GM23338 (cell line): ENCODE measurements at regions not wholly inside any gene's neighbourhood (a gene's known extent, or its start where the extent isn't known, plus 50 kb on each side); places are given as distances from the start of the nearest gene placed in this dataset.

Experiments
- CREB1 ChIP-seq: fragments of 250-450 bp; sonication (Bioruptor Pico); IDR thresholded peaks from 2 replicates; pipeline ENCODE4 v1.5.0; 2020; ENCODE audit warnings: low read depth, mild to moderate bottlenecking, moderate library complexity
- CTCF ChIP-seq, 2 experiments: fragments of 200-600 bp in 1 of 2; sonication (generic) in 1 of 2; conservative IDR thresholded peaks; 2 replicates each; pipeline versions ENCODE4 v1.5.1 to v1.6.1; 2016 to 2017; ENCODE audit warnings: antibody characterized with exemption in 2 of 2, low read depth in 2 of 2, mild to moderate bottlenecking in 2 of 2, moderate library complexity in 1 of 2
- EZH2 ChIP-seq: fragments of 200-600 bp; sonication (generic); IDR thresholded peaks from one replicate; pipeline ENCODE4 v1.8.0; 2017; ENCODE audit warnings: antibody characterized with exemption, mild to moderate bottlenecking, low read depth; ENCODE audit not compliant: unreplicated experiment
- EZH2phosphoT487 ChIP-seq: fragments of 200-600 bp; sonication (generic); IDR thresholded peaks from one replicate; pipeline ENCODE4 v1.8.1; 2018; ENCODE audit warnings: antibody characterized with exemption; ENCODE audit not compliant: unreplicated experiment
- JUNB ChIP-seq: IDR thresholded peaks from one replicate; pipeline ENCODE4 v1.6.1; 2016; ENCODE audit warnings: antibody characterized with exemption; ENCODE audit not compliant: unreplicated experiment
- POLR2AphosphoS5 ChIP-seq: IDR thresholded peaks from 2 replicates; pipeline ENCODE4 v1.6.1; 2016; ENCODE audit warnings: antibody characterized with exemption, low read depth
- STAT1 ChIP-seq: IDR thresholded peaks from one replicate; pipeline ENCODE4 v1.6.1; 2016; ENCODE audit warnings: antibody characterized with exemption; ENCODE audit not compliant: unreplicated experiment
- ZNF331 ChIP-seq: fragments of 250-450 bp; sonication (Bioruptor Pico); IDR thresholded peaks from 2 replicates; pipeline ENCODE4 v1.5.0; 2020; ENCODE audit warnings: low read depth, mild to moderate bottlenecking, moderate library complexity
- TF ChIP-seq, protein P1 (sequence below): IDR thresholded peaks from one replicate; pipeline ENCODE4 v1.6.1; 2018; ENCODE audit warnings: antibody characterized with exemption; ENCODE audit not compliant: unreplicated experiment
- TF ChIP-seq, protein P2 (sequence below): IDR thresholded peaks from 2 replicates; pipeline ENCODE4 v1.6.1; 2016; ENCODE audit warnings: antibody characterized with exemption

- TF ChIP-seq JUNB (no peak), CTCF (conservative IDR thresholded peaks at IDR 0.05; ENCODE audit: low read depth in 2 of 2) (no peak), POLR2AphosphoS5 (no peak), EZH2phosphoT487 (no peak), EZH2 (no peak), ZNF331 (CRISPR knock-in tag) (no peak), CREB1 (CRISPR knock-in tag) (no peak), STAT1 (no peak)
- TF ChIP-seq, protein P1, sequence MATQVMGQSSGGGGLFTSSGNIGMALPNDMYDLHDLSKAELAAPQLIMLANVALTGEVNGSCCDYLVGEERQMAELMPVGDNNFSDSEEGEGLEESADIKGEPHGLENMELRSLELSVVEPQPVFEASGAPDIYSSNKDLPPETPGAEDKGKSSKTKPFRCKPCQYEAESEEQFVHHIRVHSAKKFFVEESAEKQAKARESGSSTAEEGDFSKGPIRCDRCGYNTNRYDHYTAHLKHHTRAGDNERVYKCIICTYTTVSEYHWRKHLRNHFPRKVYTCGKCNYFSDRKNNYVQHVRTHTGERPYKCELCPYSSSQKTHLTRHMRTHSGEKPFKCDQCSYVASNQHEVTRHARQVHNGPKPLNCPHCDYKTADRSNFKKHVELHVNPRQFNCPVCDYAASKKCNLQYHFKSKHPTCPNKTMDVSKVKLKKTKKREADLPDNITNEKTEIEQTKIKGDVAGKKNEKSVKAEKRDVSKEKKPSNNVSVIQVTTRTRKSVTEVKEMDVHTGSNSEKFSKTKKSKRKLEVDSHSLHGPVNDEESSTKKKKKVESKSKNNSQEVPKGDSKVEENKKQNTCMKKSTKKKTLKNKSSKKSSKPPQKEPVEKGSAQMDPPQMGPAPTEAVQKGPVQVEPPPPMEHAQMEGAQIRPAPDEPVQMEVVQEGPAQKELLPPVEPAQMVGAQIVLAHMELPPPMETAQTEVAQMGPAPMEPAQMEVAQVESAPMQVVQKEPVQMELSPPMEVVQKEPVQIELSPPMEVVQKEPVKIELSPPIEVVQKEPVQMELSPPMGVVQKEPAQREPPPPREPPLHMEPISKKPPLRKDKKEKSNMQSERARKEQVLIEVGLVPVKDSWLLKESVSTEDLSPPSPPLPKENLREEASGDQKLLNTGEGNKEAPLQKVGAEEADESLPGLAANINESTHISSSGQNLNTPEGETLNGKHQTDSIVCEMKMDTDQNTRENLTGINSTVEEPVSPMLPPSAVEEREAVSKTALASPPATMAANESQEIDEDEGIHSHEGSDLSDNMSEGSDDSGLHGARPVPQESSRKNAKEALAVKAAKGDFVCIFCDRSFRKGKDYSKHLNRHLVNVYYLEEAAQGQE, result no peak
- TF ChIP-seq, protein P2, sequence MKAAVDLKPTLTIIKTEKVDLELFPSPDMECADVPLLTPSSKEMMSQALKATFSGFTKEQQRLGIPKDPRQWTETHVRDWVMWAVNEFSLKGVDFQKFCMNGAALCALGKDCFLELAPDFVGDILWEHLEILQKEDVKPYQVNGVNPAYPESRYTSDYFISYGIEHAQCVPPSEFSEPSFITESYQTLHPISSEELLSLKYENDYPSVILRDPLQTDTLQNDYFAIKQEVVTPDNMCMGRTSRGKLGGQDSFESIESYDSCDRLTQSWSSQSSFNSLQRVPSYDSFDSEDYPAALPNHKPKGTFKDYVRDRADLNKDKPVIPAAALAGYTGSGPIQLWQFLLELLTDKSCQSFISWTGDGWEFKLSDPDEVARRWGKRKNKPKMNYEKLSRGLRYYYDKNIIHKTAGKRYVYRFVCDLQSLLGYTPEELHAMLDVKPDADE, result no peak
These were observed 1833.0 kb upstream of the PCDH10 start for GRCh38 chr4:131316086-131316485.
